AG09309 (cell line): ENCODE measurements at regions not wholly inside any gene's neighbourhood (a gene's known extent, or its start where the extent isn't known, plus 50 kb on each side); places are given as distances from the start of the nearest gene placed in this dataset.

Experiments
- DNase-seq: peaks from one replicate; pipeline ENCODE4 v3.0.0-alpha.2; 2010; ENCODE audit warnings: low read depth
- H3K4me3 ChIP-seq: 2 replicates; pipeline ENCODE4 v1.5.1; 2011; ENCODE audit warnings: mild to moderate bottlenecking, low read depth, low read length, moderate library complexity; ENCODE audit not compliant: control insufficient read depth
- TF ChIP-seq, protein P1 (sequence below): IDR thresholded peaks from 2 replicates; pipeline ENCODE4 v1.5.1; 2011; ENCODE audit warnings: mild to moderate bottlenecking, low read depth, low read length, inconsistent platforms; ENCODE audit not compliant: insufficient read depth, control insufficient read depth; ENCODE audit errors: missing control alignments

DNA sequence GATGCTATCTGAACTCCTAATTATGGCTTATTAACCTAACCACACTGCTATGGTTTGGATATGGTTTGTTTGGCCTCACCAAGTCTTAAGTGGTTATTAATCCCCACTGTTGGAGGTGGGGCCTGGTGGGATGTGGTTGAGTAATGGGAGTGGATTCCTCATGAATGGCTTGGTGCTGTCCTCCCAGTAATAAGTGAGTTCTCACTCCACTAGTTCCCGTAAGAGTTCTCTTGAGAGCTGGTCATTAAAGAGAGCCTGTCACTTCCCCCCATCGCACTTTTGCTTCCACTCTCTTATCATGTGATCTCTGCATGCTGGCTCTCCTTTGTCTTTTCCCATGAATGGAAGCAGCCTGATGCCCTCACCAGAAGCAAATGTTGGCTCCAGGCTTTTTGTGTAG lies 328.8 kb downstream of the PLA2G4A start:
- DNase-seq: no peak
- H3K4me3 ChIP-seq: no peak overlapping the region
- TF ChIP-seq, protein P1, sequence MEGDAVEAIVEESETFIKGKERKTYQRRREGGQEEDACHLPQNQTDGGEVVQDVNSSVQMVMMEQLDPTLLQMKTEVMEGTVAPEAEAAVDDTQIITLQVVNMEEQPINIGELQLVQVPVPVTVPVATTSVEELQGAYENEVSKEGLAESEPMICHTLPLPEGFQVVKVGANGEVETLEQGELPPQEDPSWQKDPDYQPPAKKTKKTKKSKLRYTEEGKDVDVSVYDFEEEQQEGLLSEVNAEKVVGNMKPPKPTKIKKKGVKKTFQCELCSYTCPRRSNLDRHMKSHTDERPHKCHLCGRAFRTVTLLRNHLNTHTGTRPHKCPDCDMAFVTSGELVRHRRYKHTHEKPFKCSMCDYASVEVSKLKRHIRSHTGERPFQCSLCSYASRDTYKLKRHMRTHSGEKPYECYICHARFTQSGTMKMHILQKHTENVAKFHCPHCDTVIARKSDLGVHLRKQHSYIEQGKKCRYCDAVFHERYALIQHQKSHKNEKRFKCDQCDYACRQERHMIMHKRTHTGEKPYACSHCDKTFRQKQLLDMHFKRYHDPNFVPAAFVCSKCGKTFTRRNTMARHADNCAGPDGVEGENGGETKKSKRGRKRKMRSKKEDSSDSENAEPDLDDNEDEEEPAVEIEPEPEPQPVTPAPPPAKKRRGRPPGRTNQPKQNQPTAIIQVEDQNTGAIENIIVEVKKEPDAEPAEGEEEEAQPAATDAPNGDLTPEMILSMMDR: no peak

DNA sequence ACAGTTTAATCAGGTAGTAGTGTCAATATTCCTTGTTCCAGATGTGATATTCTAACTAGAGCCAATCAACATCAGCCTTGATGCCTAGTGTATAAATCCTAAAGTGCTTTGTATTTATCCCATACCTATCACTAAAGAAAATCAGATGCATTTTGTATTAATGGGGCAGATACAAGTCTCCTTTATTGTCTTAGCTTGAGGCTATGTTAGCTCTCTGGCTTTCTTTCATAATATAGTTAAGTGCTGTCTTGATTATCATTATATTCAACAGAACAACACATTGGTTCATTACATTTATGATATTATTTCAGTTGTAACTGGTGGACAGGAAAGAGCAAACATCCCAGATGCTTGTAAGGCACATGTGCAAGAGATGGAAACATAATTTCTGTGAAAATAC lies 338.8 kb downstream of the PLA2G4A start:
- H3K4me3 ChIP-seq: no peak overlapping the region
- TF ChIP-seq, protein P1: no peak
- no peak for DNase-seq

DNA sequence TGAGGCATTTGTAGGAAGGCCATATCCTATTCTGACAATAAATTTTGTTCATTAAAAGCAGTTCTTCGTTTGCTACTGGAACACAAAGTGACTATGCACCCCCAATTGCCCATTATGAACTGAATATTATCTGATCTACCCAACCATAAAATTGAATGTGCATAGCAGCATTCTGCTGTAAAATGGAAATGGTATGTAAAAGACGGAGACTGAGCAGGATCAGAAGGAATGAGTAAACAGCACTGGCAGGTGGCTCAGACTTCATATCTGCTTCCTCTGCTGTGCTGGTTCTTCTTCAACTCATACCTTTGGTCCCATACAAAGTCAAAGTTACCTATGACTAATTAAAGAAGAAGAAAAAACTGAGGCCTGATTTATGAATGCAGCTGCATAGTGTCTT lies 339.5 kb downstream of the PLA2G4A start:
- no peak overlapping the region for H3K4me3 ChIP-seq
- TF ChIP-seq, protein P1: no peak
- no peak for DNase-seq

DNA sequence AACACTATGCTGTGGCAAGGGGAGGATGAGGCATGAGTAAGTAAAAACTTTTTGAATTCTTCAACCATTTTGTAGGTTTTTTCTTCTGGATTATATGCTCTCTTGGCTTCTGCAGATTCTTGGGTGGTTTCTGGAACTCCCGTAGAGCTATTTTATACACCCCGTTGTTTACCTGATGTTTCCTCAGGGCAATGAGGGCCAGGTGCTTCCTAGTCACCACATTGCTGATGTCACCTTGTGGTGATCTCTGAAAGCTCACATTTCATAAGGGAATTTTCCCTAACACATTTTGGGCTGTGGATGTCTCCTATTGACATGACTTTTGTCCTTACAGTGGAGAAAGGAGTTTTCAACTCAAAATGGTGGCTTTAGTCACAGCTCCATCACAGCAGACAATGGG lies 356.6 kb downstream of the PLA2G4A start:
- no peak for DNase-seq

DNA sequence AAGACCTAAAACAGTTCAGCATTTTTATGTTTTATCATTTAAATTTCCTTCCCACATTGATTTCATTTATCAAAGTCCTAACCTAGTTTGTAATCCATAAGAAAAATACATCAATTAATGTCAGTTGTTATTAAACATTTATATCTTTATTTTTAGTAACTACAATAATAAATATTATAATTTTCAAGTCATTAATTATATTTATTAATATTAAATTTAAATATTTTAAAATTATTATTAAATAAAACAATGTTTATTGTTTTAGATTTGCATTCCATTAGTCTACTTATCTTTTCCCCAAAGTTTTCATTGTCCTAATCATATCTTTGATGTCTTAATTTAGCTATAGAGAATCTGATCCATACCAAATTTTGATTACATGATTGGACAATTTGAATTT lies 368.9 kb downstream of the PLA2G4A start:
- no peak overlapping the region for H3K4me3 ChIP-seq
- no peak for DNase-seq
- TF ChIP-seq, protein P1: no peak

More for the DNA sequence above, 356.6 kb downstream of the PLA2G4A start:
- H3K4me3 ChIP-seq: no peak overlapping the region
- TF ChIP-seq, protein P1: no peak

DNA sequence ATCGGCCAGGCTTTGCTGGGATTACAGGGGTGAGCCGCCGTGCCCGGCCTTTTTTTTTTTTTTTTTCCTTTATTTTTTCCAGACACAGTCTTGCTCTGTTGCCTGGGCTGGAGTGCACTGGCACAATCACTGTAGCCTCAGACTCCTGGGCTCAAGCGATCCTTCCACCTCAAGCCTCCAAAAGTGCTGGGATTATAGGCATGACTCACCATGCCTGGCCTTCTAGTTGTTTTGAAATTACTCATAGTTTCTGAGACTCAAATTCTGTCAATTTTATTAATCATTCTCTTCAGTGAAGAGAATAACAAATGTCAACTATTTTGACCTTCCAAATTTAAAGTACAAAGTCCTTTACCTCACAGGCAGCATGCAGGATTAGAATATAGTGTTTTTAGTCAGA lies 374.5 kb downstream of the PLA2G4A start:
- no peak overlapping the region for H3K4me3 ChIP-seq
- TF ChIP-seq, protein P1: no peak
- DNase-seq: no peak

DNA sequence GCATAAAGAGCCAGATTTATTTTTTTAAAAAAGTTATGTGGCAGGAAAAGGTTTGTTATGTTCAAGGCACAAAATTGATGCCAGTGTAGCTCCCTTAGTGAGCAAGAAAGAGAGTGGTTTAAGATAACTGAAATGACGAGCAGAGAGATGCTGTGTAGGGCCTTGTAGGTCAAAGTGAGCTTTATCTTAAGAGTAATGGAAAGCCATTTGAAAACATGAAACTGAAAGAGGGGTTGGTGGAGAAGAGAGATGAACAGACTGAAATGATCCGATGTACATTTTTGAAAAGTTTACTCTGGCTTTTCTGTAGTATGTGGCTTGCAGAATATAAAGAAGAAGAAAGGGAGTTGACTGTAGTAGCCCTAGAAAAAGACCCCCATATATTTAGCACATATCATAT lies 383.6 kb downstream of the PLA2G4A start:
- H3K4me3 ChIP-seq: no peak overlapping the region
- no peak for DNase-seq
- TF ChIP-seq, protein P1: no peak
